ENCODE measurements at regions not wholly inside any gene's neighbourhood (a gene's known extent, or its start where the extent isn't known, plus 50 kb on each side); places are given as distances from the start of the nearest gene placed in this dataset.

DNA sequence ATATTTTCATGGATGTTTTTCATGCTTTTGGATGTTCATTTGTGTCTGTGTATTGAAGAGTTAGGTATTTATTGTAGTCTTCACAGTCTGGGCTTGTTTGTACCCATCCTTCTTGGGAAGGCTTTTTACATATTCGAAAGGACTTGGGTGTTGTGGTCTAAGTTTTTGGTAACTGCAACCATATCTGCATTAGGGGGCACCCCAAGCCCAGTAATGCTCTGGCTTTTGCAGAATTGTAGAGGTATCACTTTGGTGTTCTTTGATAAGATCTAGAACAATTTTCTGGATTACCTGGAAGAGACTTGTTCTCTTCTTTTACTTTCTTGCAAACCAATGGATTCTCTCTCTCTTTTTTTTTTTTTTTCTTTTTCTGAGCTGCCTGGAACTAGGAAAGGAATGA is 581.3 kb downstream of the DACH1 start:
- Histone ChIP-seq H3K27ac (ENCODE audit: low read depth) (no peak overlapping the region), H3K4me1 (ENCODE audit: insufficient read depth) (no peaks in the 10 kb centered on the region), H3K36me3 (ENCODE audit: insufficient read depth) (no peaks in the 10 kb centered on the region), H3K4me3 (ENCODE audit: low read depth, low read length) (no peak overlapping the region)
- 90% methylated on average over 1 of the region's 1 CpG for WGBS
- no peak for DNase-seq (ENCODE audit: extremely low spot score)

DNA sequence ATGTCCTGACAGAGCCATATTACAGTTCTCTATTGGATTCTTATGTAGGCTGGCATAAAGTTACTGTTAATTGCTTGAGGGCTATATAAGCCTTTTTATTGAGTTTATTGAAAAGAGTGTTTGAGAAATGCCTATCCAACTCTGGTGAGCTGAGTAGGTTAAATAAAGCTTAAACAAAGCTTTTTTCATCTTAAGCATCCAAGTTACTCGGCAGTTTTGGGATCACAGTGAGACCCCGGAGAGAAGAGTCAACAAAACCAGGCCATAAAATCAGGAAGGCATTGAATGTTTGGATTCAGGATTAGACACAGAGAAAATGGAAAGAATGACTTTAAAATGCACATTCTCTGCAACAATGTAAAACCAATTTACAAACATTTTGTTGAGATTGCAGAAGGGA is 588.5 kb downstream of the DACH1 start:
- H3K27ac ChIP-seq (ENCODE audit: low read depth), result no peak overlapping the region
- no peaks in the 10 kb centered on the region for H3K36me3 ChIP-seq (ENCODE audit: insufficient read depth)
- no peak for DNase-seq (ENCODE audit: extremely low spot score)
- H3K4me1 ChIP-seq (ENCODE audit: insufficient read depth), result no peaks in the 10 kb centered on the region
- 23% methylated on average over 2 of the region's 2 CpGs for WGBS
- H3K4me3 ChIP-seq (ENCODE audit: low read depth, low read length), result no peak overlapping the region

DNA sequence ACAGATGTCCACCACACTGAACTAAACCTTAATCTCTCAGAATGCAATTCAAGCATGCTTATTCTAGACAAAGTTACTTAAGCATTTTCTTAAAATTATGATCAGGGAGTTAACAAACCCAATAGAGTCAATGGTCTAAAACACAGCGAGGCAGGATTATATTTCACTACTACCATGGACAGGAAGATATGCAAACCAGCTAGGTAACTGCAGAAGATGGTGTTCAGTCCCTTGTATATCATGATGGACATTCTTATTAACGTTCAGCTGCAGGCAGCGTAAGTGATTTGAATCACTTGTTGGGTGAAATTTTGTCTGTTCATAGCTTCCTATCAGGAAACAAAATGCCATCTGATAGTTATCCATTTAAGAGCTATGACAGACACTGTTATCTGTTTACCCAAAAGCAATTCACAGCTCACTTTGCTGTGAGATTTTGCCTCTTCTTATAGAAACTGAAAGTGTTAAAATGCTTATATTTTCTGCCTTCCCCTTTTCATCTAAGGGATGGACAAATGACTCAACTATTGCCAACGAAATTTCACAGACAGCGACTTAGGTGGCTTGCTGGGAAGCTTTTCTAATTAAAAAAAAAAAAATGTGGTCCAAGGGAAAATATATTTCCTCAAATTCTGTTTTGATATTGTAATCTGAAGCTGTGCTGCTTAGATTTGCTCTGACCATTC is 591.9 kb downstream of the DACH1 start:
- Histone ChIP-seq H3K4me1 (ENCODE audit: insufficient read depth) (no peaks in the 10 kb centered on the region), H3K27ac (ENCODE audit: low read depth) (no peak overlapping the region), H3K4me3 (ENCODE audit: low read depth, low read length) (no peak overlapping the region), H3K36me3 (ENCODE audit: insufficient read depth) (no peaks in the 10 kb centered on the region)
- 71% methylated on average over 5 of the region's 5 CpGs for WGBS
- DNase-seq (ENCODE audit: extremely low spot score), result no peak

DNA sequence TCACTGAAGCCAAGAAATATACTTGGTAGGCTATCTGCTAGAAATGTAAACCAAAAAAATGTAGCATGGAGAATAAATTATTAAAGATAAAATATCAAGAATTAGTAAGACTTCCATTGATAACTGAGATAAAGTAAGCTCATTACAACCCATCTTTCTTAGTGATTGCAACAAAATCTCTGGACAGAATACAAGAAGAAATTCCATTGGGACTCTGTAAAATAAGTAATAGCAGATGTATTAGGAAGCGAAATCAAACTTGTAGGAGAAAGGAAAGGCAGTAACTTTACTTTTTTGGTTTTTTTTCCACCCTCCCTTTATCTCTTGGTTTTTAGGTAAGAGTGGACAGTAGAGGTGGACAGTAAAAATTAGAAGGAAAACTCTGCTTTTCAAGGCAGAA is 605.7 kb downstream of the DACH1 start:
- no peak for DNase-seq (ENCODE audit: extremely low spot score)
- no peak overlapping the region for H3K27ac ChIP-seq (ENCODE audit: low read depth)
- H3K4me3 ChIP-seq (ENCODE audit: low read depth, low read length), result no peak overlapping the region
- H3K36me3 ChIP-seq (ENCODE audit: insufficient read depth), result no peaks in the 10 kb centered on the region
- 75% methylated on average over 1 of the region's 1 CpG for WGBS
- H3K4me1 ChIP-seq (ENCODE audit: insufficient read depth), result no peaks in the 10 kb centered on the region

DNA sequence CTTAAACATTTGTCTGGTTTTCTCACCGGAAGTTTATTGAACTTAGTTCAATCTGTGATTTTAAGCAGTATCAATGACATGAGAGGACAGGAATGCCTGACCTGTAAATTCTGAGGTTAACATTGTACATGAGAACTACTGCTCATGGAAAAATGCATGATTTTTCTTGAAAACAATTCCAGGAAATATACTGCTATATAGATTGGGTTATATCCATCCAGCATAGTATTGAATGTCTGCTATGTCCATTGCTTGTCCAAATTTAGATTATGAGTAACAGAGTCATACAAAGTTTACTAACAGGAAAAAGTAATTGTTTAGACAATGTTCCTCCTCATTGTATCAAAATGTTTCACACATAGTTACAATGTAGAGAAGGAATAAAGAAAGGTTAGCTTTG is 606.8 kb downstream of the DACH1 start:
- no peak for DNase-seq (ENCODE audit: extremely low spot score)
- H3K36me3 ChIP-seq (ENCODE audit: insufficient read depth), result no peaks in the 10 kb centered on the region
- H3K4me3 ChIP-seq (ENCODE audit: low read depth, low read length), result no peak overlapping the region
- no peaks in the 10 kb centered on the region for H3K4me1 ChIP-seq (ENCODE audit: insufficient read depth)
- H3K27ac ChIP-seq (ENCODE audit: low read depth), result no peak overlapping the region
- 85% methylated on average over 1 of the region's 1 CpG for WGBS

DNA sequence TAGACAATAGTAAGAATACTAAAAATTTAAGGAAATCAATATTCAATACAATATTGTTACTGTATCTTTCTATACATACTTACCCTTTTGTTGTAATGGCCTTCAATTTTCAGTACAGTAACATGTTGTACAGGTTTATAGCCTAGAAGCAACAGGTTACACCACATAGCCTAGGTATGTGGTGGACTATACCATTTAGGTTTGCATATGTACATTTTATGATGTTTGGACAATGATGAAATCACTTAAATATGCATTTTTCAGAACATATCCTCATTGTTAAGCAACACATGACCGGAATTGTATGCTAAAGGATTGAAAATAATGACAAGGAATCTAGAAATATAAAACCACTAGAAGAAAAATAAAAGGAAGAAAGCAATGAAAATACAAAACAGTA is 611.4 kb downstream of the DACH1 start:
- H3K36me3 ChIP-seq (ENCODE audit: insufficient read depth), result no peaks in the 10 kb centered on the region
- H3K27ac ChIP-seq (ENCODE audit: low read depth), result no peak overlapping the region
- H3K4me1 ChIP-seq (ENCODE audit: insufficient read depth), result no peaks in the 10 kb centered on the region
- 84% methylated on average over 1 of the region's 1 CpG for WGBS
- H3K4me3 ChIP-seq (ENCODE audit: low read depth, low read length), result no peak overlapping the region
- DNase-seq (ENCODE audit: extremely low spot score), result no peak

DNA sequence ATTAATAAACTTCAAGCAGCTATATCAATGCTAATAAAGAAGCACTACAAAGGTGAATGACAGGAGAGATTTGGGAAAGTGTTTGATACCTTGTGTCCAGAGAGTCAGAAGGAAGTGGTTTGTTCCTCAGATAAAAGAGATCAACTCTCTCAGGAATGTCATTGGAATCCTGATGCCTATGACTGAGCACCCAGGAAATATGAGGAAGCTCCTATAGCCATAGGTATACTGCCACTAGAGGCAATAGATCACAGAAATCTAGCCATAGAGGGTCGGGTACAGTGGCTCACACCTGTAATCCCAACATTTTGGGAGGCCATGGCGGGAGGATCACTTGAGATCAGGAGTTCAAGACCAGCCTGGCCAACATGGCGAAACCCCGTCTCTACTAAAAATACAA is 612.6 kb downstream of the DACH1 start:
- Histone ChIP-seq H3K4me1 (ENCODE audit: insufficient read depth) (no peaks in the 10 kb centered on the region), H3K27ac (ENCODE audit: low read depth) (no peak overlapping the region), H3K36me3 (ENCODE audit: insufficient read depth) (no peaks in the 10 kb centered on the region), H3K4me3 (ENCODE audit: low read depth, low read length) (no peak overlapping the region)
- no peak for DNase-seq (ENCODE audit: extremely low spot score)
- WGBS, result 89% methylated on average over 4 of the region's 4 CpGs

DNA sequence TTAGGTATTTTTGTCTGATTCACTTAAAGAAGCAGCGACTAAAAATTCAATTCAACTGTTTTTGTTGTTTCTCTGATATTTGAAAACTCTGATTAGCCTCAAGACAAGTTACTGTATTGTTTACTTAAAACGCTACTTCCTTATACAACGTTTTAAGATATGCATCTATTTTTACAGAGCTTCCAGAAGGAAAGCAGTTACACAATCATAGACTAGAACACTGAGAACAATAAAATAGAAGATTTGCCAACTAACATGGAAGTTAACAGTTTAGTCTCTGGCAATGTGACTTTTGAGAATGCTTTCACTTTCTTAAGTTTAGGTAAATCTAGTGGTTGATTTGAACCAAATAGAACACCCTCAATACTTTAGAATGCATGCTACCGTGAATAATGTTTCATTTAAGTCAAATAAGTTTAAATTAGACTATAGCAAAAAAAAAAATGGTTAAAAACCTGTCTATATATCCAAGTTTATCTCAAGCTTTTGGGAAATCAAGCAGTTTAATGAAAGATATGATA is 614.8 kb downstream of the DACH1 start:
- WGBS, result 32% methylated on average over 4 of the region's 4 CpGs
- Histone ChIP-seq H3K27ac (ENCODE audit: low read depth) (no peak overlapping the region), H3K4me1 (ENCODE audit: insufficient read depth) (no peaks in the 10 kb centered on the region), H3K36me3 (ENCODE audit: insufficient read depth) (no peaks in the 10 kb centered on the region), H3K4me3 (ENCODE audit: low read depth, low read length) (no peak overlapping the region)
- no peak for DNase-seq (ENCODE audit: extremely low spot score)

DNA sequence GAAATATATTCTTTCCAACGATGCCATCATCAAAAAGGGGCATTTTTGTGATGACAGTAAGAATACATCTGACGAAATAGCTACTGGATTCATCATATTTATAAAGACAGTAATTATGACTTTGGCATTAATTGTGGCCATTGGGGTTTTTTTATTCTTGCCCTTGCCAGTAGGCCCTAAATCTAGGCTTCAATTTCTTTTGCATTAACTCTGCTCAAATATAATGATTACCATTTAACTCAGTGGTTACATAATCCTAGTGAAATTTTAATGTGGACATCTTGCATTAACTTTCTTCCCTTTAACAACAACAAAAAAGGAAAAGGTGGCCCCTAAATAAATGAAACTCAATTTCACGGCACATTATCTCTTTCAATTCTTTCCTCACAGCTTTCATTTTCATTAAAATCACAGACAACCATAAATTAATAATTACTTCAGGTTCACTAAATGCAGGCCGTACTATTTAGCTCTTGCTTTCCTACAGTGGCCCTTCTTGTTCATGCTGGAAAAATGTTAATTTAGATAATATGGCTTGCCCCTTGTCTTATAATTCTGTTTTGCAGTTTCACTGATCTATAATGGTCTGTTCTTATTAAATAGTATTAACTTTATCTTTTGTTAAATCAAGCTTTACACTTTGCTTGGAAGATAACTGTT is 615.6 kb downstream of the DACH1 start:
- no peak overlapping the region for H3K27ac ChIP-seq (ENCODE audit: low read depth)
- no peak for DNase-seq (ENCODE audit: extremely low spot score)
- no peaks in the 10 kb centered on the region for H3K36me3 ChIP-seq (ENCODE audit: insufficient read depth)
- H3K4me3 ChIP-seq (ENCODE audit: low read depth, low read length), result no peak overlapping the region
- WGBS, result 87% methylated on average over 4 of the region's 4 CpGs
- no peaks in the 10 kb centered on the region for H3K4me1 ChIP-seq (ENCODE audit: insufficient read depth)

DNA sequence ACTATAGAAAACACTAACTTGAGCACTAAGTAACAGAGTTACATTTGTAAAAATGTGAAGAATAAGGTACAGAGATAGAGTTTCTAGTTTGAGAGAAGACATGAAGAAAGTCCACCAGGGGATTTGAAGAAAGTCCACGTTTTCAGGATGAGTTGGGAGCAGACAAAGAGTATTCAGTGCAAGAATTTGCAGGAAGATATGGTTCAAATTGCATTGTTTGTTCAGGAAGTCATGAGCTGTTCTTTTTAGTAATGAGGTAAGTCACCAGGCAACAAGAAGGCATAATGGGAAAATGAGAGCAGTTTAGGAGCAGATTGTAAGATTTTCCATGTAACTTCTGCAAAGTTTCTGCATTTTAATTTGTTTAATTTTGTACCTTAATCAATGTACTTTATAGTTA is 618.0 kb downstream of the DACH1 start:
- WGBS, result 52% methylated on average over 1 of the region's 1 CpG
- DNase-seq (ENCODE audit: extremely low spot score), result no peak
- no peak overlapping the region for H3K4me3 ChIP-seq (ENCODE audit: low read depth, low read length)
- H3K27ac ChIP-seq (ENCODE audit: low read depth), result no peak overlapping the region
- H3K4me1 ChIP-seq (ENCODE audit: insufficient read depth), result no peaks in the 10 kb centered on the region
- H3K36me3 ChIP-seq (ENCODE audit: insufficient read depth), result no peaks in the 10 kb centered on the region

DNA sequence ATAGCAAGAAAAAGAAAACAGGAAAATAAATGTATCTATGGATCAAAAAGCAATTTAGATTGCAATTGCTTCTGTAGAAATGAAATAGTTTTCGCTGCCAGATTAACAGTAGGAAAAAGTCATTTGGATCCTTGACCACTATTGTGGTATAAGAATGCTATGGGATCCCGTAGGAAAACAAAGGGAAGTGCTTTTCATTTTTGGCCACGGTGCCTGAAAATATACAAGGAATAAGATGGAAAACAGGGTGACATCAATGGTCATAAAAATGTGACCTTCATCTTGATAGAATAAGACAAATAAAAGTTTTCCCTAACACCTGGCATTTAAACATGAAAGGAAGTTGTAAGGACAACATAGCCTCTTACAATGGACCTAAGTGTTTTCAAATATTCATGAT is 622.8 kb downstream of the DACH1 start:
- H3K4me3 ChIP-seq (ENCODE audit: low read depth, low read length), result no peak overlapping the region
- H3K36me3 ChIP-seq (ENCODE audit: insufficient read depth), result no peaks in the 10 kb centered on the region
- no peak overlapping the region for H3K27ac ChIP-seq (ENCODE audit: low read depth)
- 70% methylated on average over 3 of the region's 3 CpGs for WGBS
- no peak for DNase-seq (ENCODE audit: extremely low spot score)
- H3K4me1 ChIP-seq (ENCODE audit: insufficient read depth), result no peaks in the 10 kb centered on the region

DNA sequence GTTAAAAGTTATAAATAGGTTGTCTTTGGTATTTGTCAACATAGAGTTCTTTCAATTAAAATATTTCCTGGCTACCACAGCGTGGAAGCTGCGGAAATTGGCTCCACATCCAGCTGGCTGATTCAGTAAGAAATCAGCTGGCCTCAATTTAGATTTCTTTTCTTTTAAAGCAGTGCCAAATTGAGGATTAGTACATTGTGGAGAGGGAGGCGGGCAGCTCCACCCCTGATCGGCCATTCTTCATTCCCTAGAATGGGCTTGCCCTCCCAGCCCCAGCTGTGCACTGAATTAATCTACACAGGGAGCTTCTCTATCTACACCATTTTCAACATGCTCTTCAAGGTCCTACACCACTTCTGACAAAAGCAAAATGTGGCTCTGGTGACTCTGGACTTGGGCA is 624.8 kb downstream of the DACH1 start:
- 39% methylated on average over 4 of the region's 4 CpGs for WGBS
- Histone ChIP-seq H3K4me1 (ENCODE audit: insufficient read depth) (no peaks in the 10 kb centered on the region), H3K4me3 (ENCODE audit: low read depth, low read length) (no peak overlapping the region), H3K36me3 (ENCODE audit: insufficient read depth) (no peaks in the 10 kb centered on the region), H3K27ac (ENCODE audit: low read depth) (no peak overlapping the region)
- DNase-seq (ENCODE audit: extremely low spot score), result no peak

DNA sequence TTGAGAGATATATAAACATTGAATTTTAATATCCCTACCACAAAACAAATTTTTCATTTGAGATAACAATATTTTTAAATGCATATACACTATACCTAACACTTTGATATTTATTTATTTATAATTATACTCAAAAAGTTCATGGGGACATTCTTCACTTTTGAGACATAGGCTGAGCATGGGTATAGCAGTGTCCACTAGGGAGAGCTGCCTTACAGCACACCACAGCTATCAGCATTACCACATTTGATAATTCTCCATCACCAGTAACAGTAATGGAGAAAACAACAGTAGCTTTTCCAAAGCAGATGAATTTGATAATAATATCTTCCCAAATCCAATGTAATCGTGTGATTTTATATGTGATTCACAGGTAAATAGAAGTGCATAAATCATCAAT is 626.1 kb downstream of the DACH1 start:
- no peak for DNase-seq (ENCODE audit: extremely low spot score)
- 56% methylated on average over 1 of the region's 1 CpG for WGBS
- H3K4me3 ChIP-seq (ENCODE audit: low read depth, low read length), result no peak overlapping the region
- no peaks in the 10 kb centered on the region for H3K36me3 ChIP-seq (ENCODE audit: insufficient read depth)
- H3K27ac ChIP-seq (ENCODE audit: low read depth), result no peak overlapping the region
- H3K4me1 ChIP-seq (ENCODE audit: insufficient read depth), result no peaks in the 10 kb centered on the region

DNA sequence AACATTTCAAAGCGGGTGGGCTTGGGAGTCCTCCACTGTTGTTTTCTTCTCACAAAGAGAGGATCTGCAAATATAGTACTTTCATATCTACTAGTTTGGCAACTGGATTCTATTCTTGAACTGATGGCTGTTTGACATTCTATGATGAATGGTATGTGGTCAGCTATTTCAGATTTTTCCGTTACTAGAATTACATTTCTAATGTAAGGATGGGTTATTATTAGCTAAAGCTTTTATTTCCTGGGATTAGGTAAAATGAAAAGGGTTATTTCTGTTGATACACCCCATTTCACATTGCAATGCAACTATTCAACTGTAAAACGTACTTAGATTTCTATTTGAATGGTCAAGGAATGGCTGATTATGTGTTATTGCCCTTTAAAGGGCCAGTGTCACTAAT is 629.7 kb downstream of the DACH1 start:
- no peak for DNase-seq (ENCODE audit: extremely low spot score)
- Histone ChIP-seq H3K27ac (ENCODE audit: low read depth) (no peak overlapping the region), H3K4me1 (ENCODE audit: insufficient read depth) (no peaks in the 10 kb centered on the region), H3K36me3 (ENCODE audit: insufficient read depth) (no peaks in the 10 kb centered on the region), H3K4me3 (ENCODE audit: low read depth, low read length) (no peak overlapping the region)
- 54% methylated on average over 3 of the region's 3 CpGs for WGBS
